Gastroesophageal sphincter (tissue), 4 donors: ENCODE measurements at regions not wholly inside any gene's neighbourhood (a gene's known extent, or its start where the extent isn't known, plus 50 kb on each side); places are given as distances from the start of the nearest gene placed in this dataset.

Source experiments
- ATAC-seq: fragments of 150-250 bp; one replicate; pipeline ENCODE4 v1.9.1; 2016; ENCODE audit warnings: mild to moderate bottlenecking, moderate library complexity
- H3K27ac ChIP-seq, 4 donors: fragments of 200-600 bp; sonication (generic) in 3 of 4; 1 replicate in 3 of 4; 2 replicates in 1 of 4; pipeline ENCODE4 v1.5.1; 2016 to 2019
- H3K27me3 ChIP-seq: fragments of 200-600 bp; sonication (generic); one replicate; pipeline ENCODE4 v1.5.1; 2019
- H3K36me3 ChIP-seq, 2 donors: fragments of 200-600 bp; sonication (generic); one replicate each; pipeline ENCODE4 v1.5.1; 2019; ENCODE audit warnings: control low read depth in 1 of 2
- H3K4me1 ChIP-seq, 3 donors: fragments of 200-600 bp; sonication (generic); 1 replicate in 2 of 3; 2 replicates in 1 of 3; pipeline ENCODE4 v1.5.1; 2016 to 2019; ENCODE audit warnings: control low read depth in 2 of 3
- H3K4me3 ChIP-seq, 2 donors: fragments of 200-600 bp; sonication (generic); one replicate each; pipeline ENCODE4 v1.5.1; 2019; ENCODE audit warnings: mild to moderate bottlenecking in 1 of 2, moderate library complexity in 1 of 2
- H3K9me3 ChIP-seq, 3 donors: fragments of 200-600 bp; sonication (generic); one replicate each; pipeline ENCODE4 v1.5.1; 2017 to 2019; ENCODE audit warnings: control low read depth in 2 of 3
- EP300 ChIP-seq: sonication (generic); formaldehyde crosslinking; IDR thresholded peaks from one replicate; pipeline ENCODE4 v1.6.1; 2017; ENCODE audit warnings: antibody characterized with exemption, mild to moderate bottlenecking
- POLR2A ChIP-seq, 2 donors: fragments of 450-650 bp; IDR thresholded peaks; one replicate each; pipeline ENCODE4 v1.6.1; 2017; ENCODE audit warnings: antibody characterized with exemption in 2 of 2, mild to moderate bottlenecking in 2 of 2, moderate library complexity in 1 of 2
- POLR2AphosphoS5 ChIP-seq: sonication (generic); formaldehyde crosslinking; IDR thresholded peaks from one replicate; pipeline ENCODE4 v1.6.1; 2017; ENCODE audit warnings: antibody characterized with exemption
- WGBS, 2 donors: methylation state at CpG; one replicate each; pipeline ENCODE4 v1.1.5; 2018; ENCODE audit warnings: low coverage in 1 of 2; 5-methylcytosine and 5-hydroxymethylcytosine counted together
- TF ChIP-seq, protein P1 (sequence below), 4 experiments: fragments of 200-600 bp in 2 of 4; fragments of 450-650 bp in 2 of 4; sonication (generic) in 1 of 4; IDR thresholded peaks; one replicate each; pipeline ENCODE4 v1.5.1; 2017 to 2019; ENCODE audit warnings: antibody characterized with exemption in 4 of 4, mild to moderate bottlenecking in 2 of 4, moderate library complexity in 2 of 4

DNA sequence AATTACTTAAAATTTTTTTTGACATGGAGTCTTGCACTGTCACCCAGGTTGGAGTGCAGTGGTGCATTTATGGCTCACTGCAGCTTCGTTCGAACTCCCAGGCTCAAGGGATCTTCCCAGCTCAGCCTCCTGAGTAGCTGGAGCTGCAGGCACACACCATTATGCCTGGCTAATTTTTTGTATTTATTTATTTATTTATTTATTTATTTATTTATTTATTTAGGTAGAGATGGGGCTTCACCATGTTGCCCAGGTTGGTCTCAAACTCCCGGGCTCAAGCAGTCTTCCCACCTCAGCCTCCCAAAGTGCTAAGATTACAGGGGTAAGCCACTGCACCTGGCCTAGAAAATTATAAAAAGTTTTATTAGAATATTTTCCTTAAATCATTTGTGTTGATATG, 73.6 kb downstream of the DACT1 start:
- H3K36me3 ChIP-seq = no peaks in the 10 kb centered on the region
- no peak overlapping the region for H3K4me3 ChIP-seq
- no peaks in the 10 kb centered on the region for H3K4me1 ChIP-seq
- no peak for TF ChIP-seq POLR2A (IDR thresholded peaks at IDR 0.05)
- TF ChIP-seq EP300 = no peak
- no peak for TF ChIP-seq POLR2AphosphoS5
- TF ChIP-seq, protein P1, sequence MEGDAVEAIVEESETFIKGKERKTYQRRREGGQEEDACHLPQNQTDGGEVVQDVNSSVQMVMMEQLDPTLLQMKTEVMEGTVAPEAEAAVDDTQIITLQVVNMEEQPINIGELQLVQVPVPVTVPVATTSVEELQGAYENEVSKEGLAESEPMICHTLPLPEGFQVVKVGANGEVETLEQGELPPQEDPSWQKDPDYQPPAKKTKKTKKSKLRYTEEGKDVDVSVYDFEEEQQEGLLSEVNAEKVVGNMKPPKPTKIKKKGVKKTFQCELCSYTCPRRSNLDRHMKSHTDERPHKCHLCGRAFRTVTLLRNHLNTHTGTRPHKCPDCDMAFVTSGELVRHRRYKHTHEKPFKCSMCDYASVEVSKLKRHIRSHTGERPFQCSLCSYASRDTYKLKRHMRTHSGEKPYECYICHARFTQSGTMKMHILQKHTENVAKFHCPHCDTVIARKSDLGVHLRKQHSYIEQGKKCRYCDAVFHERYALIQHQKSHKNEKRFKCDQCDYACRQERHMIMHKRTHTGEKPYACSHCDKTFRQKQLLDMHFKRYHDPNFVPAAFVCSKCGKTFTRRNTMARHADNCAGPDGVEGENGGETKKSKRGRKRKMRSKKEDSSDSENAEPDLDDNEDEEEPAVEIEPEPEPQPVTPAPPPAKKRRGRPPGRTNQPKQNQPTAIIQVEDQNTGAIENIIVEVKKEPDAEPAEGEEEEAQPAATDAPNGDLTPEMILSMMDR (IDR thresholded peaks at IDR 0.05) = no peak
- no peak for ATAC-seq
- no peaks in the 10 kb centered on the region for H3K9me3 ChIP-seq
- no peak overlapping the region for H3K27ac ChIP-seq
- 93 to 96% methylated on average over 3 of the region's 3 CpGs for WGBS, 2 donors
- H3K27me3 ChIP-seq = no peaks in the 10 kb centered on the region

DNA sequence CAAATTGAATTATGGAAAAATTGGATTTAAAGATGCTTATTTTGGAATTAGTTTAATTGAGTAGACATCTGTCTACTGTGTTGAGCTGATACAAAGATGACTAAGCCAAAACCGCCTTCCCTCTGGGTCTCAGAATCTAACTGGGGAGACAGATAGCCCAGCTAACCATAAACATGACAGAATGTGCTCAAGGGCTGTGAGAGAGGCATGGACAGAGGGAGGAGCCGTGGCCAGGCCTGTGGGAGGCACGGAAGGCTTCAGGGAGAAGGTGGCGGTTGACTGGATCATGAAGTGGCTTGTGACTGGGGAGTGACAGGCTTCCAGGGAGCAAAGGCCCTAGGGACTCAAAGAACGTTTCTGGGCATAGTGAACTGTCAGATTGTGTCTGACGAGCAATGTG, 74.6 kb downstream of the DACT1 start:
- Histone ChIP-seq H3K36me3 (no peaks in the 10 kb centered on the region), H3K27me3 (no peaks in the 10 kb centered on the region), H3K4me3 (no peak overlapping the region), H3K27ac (no peak overlapping the region), H3K4me1 (peaks cover 0 to 7% (median 0%) of the 10 kb centered on the region in 3 donors), H3K9me3 (no peaks in the 10 kb centered on the region)
- TF ChIP-seq POLR2A (IDR thresholded peaks at IDR 0.05) (no peak), EP300 (no peak)
- ATAC-seq = no peak
- 76 to 83% methylated on average over 2 to 6 of the region's 6 CpGs for WGBS, 2 donors

DNA sequence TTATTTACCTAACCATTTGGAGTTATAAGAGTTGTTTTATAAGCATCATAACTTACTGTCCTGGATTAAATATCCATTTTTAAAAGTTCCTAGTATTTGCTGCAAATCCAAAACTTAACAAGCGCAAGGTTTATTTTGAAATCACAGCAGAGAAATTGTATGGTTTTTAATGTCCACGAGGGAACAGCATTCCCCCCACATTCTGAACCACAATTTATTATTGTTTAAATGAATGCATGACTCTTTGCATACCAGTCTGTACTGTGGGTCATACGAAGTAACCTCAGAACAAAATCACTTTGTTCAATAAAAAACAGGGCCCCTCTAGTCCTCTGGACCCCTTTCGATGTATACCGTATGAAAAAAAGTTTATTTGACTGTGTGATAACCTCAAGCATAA, 75.9 kb downstream of the DACT1 start:
- no peak for ATAC-seq
- no peaks in the 10 kb centered on the region for H3K27me3 ChIP-seq
- H3K4me1 ChIP-seq = peaks cover 0 to 9% (median 0%) of the 10 kb centered on the region in 3 donors
- TF ChIP-seq POLR2A (IDR thresholded peaks at IDR 0.05) (no peak), POLR2AphosphoS5 (no peak), EP300 (no peak)
- TF ChIP-seq, protein P1 (IDR thresholded peaks at IDR 0.05) = no peak
- H3K9me3 ChIP-seq = no peaks in the 10 kb centered on the region
- H3K27ac ChIP-seq = no peak overlapping the region
- H3K36me3 ChIP-seq = no peaks in the 10 kb centered on the region
- WGBS, 2 donors = 65 to 70% methylated on average over 3 to 5 of the region's 5 CpGs
- no peak overlapping the region for H3K4me3 ChIP-seq

DNA sequence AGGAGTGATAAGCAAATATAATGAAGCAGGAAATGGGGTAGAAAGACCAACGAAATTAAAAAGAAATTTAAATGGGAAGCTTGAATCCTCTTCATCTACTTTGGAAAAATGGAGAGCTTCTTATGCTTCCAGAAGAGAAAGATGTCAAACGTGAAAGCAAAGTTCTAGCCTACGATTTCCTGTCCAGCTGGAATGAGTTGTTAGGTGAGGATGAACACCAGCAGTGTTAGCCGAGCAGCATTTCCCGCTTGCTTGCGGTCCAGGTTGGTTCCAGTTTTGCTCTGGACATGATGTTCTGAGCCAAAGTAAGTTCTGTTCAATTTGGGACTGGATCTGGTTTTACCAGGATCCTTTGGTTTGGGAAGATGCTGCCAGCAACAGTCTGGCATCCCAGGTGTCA, 78.9 kb downstream of the DACT1 start:
- Histone ChIP-seq H3K4me1 (peaks cover 0 to 9% (median 0%) of the 10 kb centered on the region in 3 donors), H3K36me3 (no peaks in the 10 kb centered on the region), H3K4me3 (peak overlapping the region in 1 of 2 donors; percentile 4), H3K27ac (no peak overlapping the region), H3K9me3 (no peaks in the 10 kb centered on the region), H3K27me3 (no peaks in the 10 kb centered on the region)
- no peak for TF ChIP-seq EP300
- ATAC-seq = no peak
- WGBS, 2 donors = 66% methylated on average over 6 of the region's 6 CpGs

DNA sequence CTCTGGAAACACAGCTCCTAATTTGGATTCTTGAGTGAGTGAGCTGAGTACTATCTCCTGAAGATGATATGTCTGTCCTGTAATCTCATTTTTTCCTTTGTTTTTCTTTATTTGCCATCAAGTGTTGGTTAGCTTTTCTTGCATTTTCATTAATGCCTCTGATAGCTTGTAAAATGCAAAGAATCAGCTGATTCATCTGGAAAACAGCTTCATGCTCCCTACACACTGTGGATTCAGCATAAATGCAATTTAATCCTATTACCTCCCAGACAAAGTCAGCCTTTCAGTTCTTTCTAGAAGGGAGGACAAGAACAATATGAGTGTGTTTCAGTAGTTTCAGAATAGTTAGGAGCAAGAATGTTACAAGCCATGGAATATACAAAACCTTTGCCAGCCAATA, 79.4 kb downstream of the DACT1 start:
- peaks cover 0 to 9% (median 0%) of the 10 kb centered on the region in 3 donors for H3K4me1 ChIP-seq
- TF ChIP-seq POLR2A (IDR thresholded peaks at IDR 0.05) = no peak
- TF ChIP-seq POLR2AphosphoS5 = no peak
- no peak for TF ChIP-seq EP300
- TF ChIP-seq, protein P1 (IDR thresholded peaks at IDR 0.05) = no peak
- H3K27ac ChIP-seq = no peak overlapping the region
- no peaks in the 10 kb centered on the region for H3K9me3 ChIP-seq
- ATAC-seq = no peak
- no peak overlapping the region for H3K4me3 ChIP-seq
- no peaks in the 10 kb centered on the region for H3K27me3 ChIP-seq
- H3K36me3 ChIP-seq = no peaks in the 10 kb centered on the region

DNA sequence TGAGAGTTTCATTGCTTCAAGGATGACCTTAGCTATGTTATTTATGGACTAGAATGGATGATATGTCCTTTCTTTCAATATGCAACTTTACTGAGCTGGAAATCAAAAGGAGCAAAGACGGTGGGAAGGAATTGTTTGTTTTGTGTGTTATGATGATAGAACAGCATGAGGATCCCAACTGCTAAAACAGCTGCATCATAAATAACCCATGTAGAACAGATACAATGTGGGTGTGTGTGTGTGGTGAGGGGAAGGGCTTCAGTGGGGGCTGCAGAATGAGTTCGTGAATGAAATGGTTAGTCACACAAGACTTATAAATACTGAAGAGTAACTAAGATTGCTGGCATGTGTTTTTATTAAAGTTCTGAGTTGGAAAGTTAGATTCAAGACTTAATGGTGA, 80.1 kb downstream of the DACT1 start:
- Histone ChIP-seq H3K4me1 (peaks cover 0 to 9% (median 0%) of the 10 kb centered on the region in 3 donors), H3K9me3 (no peaks in the 10 kb centered on the region), H3K27ac (no peak overlapping the region), H3K36me3 (no peaks in the 10 kb centered on the region), H3K27me3 (no peaks in the 10 kb centered on the region), H3K4me3 (no peak overlapping the region)
- 46 to 64% methylated on average over 2 of the region's 2 CpGs for WGBS, 2 donors
- no peak for ATAC-seq
- TF ChIP-seq EP300 = no peak
- TF ChIP-seq, protein P1 (IDR thresholded peaks at IDR 0.05) = no peak
- no peak for TF ChIP-seq POLR2AphosphoS5
- TF ChIP-seq POLR2A (IDR thresholded peaks at IDR 0.05) = no peak
